ENCODE measurements at regions not wholly inside any gene's neighbourhood (a gene's known extent, or its start where the extent isn't known, plus 50 kb on each side); places are given as distances from the start of the nearest gene placed in this dataset.

GRCh38 chr15:25536801-25537611 lies 98.2 kb upstream of the UBE3A start:
- no peaks in the 10 kb centered on the region for H3K36me3 ChIP-seq
- no peaks in the 10 kb centered on the region for H3K9me3 ChIP-seq
- no peak overlapping the region for H3K27ac ChIP-seq
- no peak for DNase-seq (ENCODE audit: extremely low spot score in 2 of 2)
- no peaks in the 10 kb centered on the region for H3K27me3 ChIP-seq
- TF ChIP-seq, protein P1, sequence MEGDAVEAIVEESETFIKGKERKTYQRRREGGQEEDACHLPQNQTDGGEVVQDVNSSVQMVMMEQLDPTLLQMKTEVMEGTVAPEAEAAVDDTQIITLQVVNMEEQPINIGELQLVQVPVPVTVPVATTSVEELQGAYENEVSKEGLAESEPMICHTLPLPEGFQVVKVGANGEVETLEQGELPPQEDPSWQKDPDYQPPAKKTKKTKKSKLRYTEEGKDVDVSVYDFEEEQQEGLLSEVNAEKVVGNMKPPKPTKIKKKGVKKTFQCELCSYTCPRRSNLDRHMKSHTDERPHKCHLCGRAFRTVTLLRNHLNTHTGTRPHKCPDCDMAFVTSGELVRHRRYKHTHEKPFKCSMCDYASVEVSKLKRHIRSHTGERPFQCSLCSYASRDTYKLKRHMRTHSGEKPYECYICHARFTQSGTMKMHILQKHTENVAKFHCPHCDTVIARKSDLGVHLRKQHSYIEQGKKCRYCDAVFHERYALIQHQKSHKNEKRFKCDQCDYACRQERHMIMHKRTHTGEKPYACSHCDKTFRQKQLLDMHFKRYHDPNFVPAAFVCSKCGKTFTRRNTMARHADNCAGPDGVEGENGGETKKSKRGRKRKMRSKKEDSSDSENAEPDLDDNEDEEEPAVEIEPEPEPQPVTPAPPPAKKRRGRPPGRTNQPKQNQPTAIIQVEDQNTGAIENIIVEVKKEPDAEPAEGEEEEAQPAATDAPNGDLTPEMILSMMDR (IDR thresholded peaks at IDR 0.05): no peak
- TF ChIP-seq POLR2AphosphoS5 (IDR thresholded peaks at IDR 0.05; ENCODE audit: insufficient read depth in 1 of 2, low read depth in 1 of 2): no peak
- TF ChIP-seq POLR2A (IDR thresholded peaks at IDR 0.05): no peak
- H3K4me1 ChIP-seq: no peaks in the 10 kb centered on the region
- intact Hi-C loops (cut with DNase I): no loop called here
- no peak overlapping the region for H3K4me3 ChIP-seq

DNA sequence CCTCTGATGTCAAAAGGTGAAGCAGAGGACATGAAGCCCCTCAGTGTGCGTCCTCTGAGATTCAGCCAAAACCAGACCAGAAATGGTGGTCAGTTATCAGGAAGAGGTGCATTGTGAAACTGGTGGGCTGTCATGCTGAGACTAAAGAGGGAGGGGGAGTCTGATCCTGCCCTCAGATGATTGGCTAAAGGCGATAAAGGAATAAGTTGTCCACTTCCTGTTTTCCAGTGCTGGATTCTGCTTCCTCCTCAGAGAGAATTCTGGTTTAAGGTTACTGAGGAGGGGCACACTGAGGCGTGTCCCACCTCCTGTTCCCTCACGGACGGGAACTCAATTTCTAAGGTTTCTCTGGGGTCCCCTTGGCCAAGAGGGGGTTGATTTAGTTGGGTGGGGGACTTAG lies 97.0 kb upstream of the UBE3A start:
- H3K27me3 ChIP-seq: no peaks in the 10 kb centered on the region
- no peak overlapping the region for H3K4me3 ChIP-seq
- no peaks in the 10 kb centered on the region for H3K9me3 ChIP-seq
- intact Hi-C loops (cut with DNase I): no loop called here
- no peaks in the 10 kb centered on the region for H3K36me3 ChIP-seq
- H3K27ac ChIP-seq: no peak overlapping the region
- DNase-seq (ENCODE audit: extremely low spot score in 2 of 2): no peak
- TF ChIP-seq POLR2A (IDR thresholded peaks at IDR 0.05) (no peak), POLR2AphosphoS5 (IDR thresholded peaks at IDR 0.05; ENCODE audit: insufficient read depth in 1 of 2, low read depth in 1 of 2) (no peak)
- TF ChIP-seq, protein P1 (IDR thresholded peaks at IDR 0.05): no peak
- H3K4me1 ChIP-seq: no peaks in the 10 kb centered on the region

- H3K27me3 ChIP-seq: no peaks in the 10 kb centered on the region
- no peak overlapping the region for H3K4me3 ChIP-seq
- no peaks in the 10 kb centered on the region for H3K36me3 ChIP-seq
- TF ChIP-seq POLR2A (IDR thresholded peaks at IDR 0.05) (no peak), POLR2AphosphoS5 (IDR thresholded peaks at IDR 0.05; ENCODE audit: insufficient read depth in 1 of 2, low read depth in 1 of 2) (no peak)
- TF ChIP-seq, protein P1 (IDR thresholded peaks at IDR 0.05): no peak
- H3K4me1 ChIP-seq: no peaks in the 10 kb centered on the region
- DNase-seq (ENCODE audit: extremely low spot score in 2 of 2): no peak
- H3K9me3 ChIP-seq: no peaks in the 10 kb centered on the region
- no peak overlapping the region for H3K27ac ChIP-seq
- intact Hi-C loops (cut with DNase I): no loop called here
Observed at GRCh38 chr15:25534293-25534692, 95.5 kb upstream of the UBE3A start.

DNA sequence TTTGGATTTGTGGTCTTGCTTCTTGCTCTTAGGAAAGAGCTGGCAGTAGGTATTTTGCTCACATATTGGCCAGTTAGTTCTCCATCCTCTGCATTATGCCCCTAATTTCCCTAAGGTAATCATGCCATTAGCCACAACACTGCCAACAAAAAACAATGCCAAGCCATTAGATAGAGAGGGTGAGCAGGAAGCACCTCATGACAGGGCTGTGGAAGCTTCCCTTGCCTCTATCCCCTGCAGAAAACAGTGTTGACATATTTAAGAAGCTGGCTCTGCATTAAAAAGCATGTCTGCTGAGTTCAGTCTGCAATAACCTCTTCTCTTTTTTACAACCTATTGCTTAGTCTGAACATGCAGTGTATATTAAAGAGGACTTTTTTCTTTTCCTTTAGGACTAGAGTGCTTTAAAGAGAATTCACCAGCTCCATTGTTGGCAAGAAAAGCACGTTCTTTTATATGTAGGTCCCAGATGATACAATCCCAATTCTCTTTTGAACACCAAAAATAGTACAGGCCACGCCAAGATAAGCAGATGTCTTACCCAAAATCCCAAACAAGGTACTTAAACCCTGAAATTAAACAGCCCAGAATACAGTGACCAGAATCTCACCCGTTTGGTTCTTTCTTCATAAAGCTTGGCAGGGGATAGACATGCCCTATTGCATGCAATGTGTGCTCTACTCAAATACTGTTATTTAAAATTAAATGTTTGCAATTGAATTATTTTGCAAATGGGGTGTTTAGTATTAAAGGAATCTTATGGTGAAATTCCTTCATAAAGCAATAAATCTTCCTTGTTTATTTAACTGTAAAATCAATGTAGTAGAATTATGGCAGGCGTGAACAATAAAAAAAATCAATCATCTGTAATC lies 93.7 kb upstream of the UBE3A start:
- Histone ChIP-seq H3K36me3 (no peaks in the 10 kb centered on the region), H3K4me3 (no peak overlapping the region)

More for the DNA sequence above, 93.7 kb upstream of the UBE3A start:
- no peak for TF ChIP-seq POLR2A (IDR thresholded peaks at IDR 0.05)
- no peak for TF ChIP-seq POLR2AphosphoS5 (IDR thresholded peaks at IDR 0.05; ENCODE audit: insufficient read depth in 1 of 2, low read depth in 1 of 2)
- TF ChIP-seq, protein P1 (IDR thresholded peaks at IDR 0.05): no peak
- H3K9me3 ChIP-seq: no peaks in the 10 kb centered on the region
- no peak overlapping the region for H3K27ac ChIP-seq
- no peaks in the 10 kb centered on the region for H3K4me1 ChIP-seq
- H3K27me3 ChIP-seq: no peaks in the 10 kb centered on the region
- DNase-seq (ENCODE audit: extremely low spot score in 2 of 2): no peak
- intact Hi-C loops (cut with DNase I): no loop called here
